NCI-H187 (cell line): ENCODE measurements at regions not wholly inside any gene's neighbourhood (a gene's known extent, or its start where the extent isn't known, plus 50 kb on each side); places are given as distances from the start of the nearest gene placed in this dataset.
"Not testable (repeated sequence)": the region's sequence is repeated elsewhere in the genome, so short reads cannot be mapped to it uniquely, and the experiment has no call there.

ENCODE experiments used
- DNase-seq, 2 experiments: peaks; one replicate each; lab custom pipeline; 2025; lab: John Stamatoyannopoulos, UW

DNA sequence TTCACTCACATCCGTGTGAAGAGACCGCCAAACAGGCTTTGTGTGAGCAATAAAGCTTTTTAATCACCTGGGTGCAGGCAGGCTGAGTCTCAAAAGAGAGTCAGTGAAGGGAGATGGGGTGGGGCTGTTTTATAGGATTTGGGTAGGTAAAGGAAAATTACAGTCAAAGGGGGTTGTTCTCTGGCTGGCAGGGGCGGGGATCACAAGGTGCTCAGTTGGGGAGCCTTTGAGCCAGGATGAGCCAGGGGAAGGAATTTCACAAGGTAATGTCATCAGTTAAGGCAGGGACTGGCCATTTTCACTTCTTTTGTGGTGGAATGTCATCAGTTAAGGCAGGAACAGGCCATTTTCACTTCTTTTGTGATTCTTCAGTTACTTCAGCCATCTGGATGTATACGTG lies 210.3 kb upstream of the ELL2 start:
- not testable (repeated sequence) for DNase-seq

GRCh38 chr5:96170481-96171125 lies 209.0 kb upstream of the ELL2 start:
- DNase-seq: not testable (repeated sequence)

DNA sequence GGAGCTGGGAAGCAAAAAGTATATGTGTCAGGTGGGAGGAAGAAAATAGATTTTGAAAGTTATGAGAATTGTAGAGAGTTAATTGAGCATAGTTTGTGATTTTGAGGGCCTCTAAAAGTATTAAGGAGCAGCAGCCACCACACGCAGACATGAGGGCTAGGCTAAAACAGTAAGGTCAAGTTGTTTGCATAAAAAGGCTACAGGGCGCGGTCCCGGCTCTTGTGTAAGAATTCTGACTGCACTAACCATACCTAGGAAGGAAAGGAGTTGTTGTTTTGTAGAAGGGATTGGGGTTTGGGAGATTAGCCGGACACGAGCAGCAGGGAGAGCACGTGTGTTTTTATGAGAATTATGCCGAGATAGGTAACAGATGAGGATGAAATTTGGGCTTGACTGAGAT lies 207.2 kb upstream of the ELL2 start:
- not testable (repeated sequence) for DNase-seq

- DNase-seq: no peak
Measured at GRCh38 chr5:96159043-96159442, 197.4 kb upstream of the ELL2 start.

- DNase-seq: no peak
Measured at GRCh38 chr5:96157841-96158291, 196.2 kb upstream of the ELL2 start.

GRCh38 chr5:96157077-96157780 lies 195.6 kb upstream of the ELL2 start:
- no peak for DNase-seq

DNA sequence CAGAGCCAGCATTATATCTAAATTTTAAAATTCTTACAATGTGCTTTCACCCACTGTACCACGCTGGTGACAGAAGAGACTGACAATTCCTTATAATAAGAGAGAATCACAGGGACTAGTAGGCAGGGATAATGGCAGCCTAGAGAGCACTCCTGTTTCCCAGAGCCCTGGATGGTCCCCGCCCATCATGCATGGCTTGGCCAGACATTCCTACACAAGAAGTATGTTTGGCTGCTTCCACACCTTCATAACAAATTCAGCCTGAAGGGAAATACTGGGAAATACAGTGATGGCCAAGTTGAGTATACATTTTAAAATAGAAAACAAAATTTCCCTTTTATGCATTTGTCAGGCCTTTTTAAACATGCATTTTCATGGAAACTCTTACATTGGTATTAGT lies 193.5 kb upstream of the ELL2 start:
- DNase-seq: no peak

- no peak for DNase-seq
Measured at GRCh38 chr5:96151891-96152290, 190.2 kb upstream of the ELL2 start.

DNA sequence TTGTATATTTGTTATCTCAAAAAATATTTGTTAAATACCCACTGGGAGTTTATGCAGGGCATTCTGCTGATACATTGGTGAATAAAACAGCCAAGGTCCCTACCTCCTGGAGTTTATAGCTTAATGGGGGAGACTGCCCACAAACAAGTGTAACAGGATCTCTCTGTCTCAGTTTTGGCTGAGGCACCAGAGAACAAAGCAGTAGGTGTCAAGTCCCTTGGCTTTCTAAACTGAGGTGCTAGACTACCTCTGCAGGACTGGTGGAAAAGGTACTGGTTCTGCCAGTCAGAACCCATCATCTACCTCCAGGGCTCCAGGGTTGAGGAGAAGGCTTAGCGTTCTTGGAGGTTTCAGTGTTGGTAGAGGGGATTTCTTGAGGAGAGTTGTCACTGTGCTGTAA lies 188.4 kb upstream of the ELL2 start:
- DNase-seq: no peak

GRCh38 chr5:96149546-96149945 lies 187.9 kb upstream of the ELL2 start:
- DNase-seq: no peak

- DNase-seq: no peak
Measured at GRCh38 chr5:96149021-96149420, 187.4 kb upstream of the ELL2 start.

DNA sequence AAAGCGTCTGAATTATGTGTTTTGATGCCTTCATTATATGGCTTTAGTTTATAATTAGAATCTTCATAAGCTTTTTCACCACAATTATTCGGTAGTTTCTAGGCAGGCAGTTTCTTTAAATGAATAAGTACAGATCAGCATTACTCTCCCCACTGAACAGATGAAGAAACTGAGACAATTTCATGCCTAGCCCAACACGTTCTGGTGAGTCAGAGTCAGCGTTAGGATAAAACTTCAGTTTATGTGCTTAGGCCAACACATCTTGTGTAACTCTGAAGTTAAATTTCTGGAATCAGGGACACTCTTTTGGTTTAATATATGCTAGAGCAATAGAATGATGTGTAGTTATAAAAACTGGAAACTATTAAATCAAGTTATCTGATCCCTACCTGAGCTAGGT lies 186.7 kb upstream of the ELL2 start:
- DNase-seq: no peak

DNA sequence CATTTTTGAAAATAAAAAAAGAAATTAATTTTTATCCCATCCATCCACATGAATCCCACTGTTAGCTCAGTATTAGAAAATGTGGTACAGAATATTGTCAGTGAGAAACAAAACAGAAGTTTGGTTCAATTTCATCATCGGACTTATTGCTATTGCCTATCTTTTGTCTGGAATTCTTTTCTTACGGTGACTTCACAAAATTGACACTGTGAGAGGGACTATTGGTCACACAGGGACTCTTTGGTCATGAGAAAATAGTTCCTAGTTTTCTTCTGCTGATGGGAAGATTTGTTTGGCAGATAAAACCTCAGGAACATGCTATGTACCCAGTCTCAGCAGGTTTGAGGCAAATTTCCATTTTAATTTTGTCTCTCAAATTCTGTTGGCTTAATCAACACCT lies 186.2 kb upstream of the ELL2 start:
- no peak for DNase-seq

DNA sequence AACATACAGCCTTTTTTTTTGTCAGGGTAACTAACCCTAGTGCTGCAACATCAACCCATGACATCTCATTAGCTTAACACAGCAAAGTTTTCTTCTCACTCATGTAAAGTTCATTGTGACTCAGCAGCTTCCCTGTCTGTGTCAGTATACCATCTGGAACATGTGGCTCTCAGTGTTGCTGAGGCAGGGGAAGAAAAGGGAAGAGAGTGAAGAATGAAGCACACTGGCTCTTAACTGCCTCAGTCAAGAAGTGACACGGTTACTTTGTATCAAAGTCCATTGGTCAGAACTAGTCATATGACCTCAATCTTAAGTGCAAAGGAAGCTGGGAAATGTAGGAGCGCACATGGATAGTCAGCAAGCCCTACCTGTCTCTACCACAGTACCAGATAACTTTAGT lies 185.0 kb upstream of the ELL2 start:
- DNase-seq: no peak

DNA sequence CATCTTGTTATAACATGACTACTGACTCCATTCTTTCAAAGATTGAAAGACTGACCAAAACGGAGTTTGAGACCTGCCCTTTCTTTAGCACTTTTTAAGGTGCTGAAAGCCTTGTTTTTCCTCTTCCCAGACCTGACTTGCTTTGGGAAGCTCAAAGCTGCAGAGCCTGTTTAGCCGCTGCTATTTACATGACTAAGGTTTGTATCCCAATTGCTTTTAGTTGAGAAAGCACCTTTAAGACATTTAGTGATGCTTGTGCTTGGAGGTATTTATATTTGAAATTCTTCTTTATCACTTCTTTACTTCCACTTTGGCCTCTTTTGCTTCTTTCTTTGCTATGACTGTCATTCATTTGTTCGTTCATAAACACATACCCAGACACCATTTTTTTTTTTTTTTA lies 182.6 kb upstream of the ELL2 start:
- DNase-seq: no peak

DNA sequence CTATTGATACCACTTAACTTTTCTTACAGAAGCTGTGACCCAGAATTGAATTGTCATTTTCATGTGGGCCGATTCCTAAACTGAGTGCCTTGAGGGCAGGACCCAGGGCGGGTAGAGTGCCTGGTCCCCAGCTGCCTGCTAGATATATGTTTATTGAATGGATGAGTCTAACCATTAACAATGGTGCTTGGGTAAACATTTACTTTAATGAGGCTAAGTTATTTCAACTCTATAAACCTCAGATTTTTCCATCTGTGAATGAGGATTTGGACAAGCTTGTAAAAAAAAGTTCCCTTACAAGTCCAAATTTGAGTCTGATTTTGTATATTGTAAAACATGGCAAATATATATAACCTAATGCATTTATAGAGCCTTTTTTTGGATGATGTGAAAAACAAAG lies 181.8 kb upstream of the ELL2 start:
- no peak for DNase-seq

DNA sequence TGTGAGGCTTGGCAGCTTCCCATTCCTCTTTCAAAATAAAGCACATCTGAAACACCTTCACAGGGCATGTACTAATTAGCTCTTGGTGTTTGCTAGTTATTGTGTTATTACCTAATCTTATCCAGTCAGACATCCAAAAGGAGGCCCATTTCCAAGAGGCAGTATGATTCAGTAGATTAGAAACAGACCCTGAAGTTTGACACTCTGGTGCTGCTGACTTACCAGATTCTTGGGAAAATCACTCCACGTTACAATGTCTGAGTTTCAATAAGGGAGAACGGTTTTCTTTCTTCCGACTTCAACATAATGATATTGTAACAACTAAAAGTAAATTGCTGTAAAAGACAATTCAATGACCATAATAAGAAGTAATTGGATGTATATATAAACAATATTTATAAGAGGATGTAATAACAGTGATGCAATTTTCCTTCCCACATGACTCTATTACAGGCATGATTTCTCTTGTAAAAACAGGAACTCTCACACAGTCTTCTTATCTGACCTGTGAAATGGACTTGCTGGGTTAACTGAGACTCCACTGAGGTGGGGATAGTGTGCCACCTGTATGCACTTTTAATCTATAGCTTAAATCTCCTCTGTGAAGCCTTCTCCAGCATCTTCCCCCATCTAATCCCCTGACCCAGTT lies 181.3 kb upstream of the ELL2 start:
- DNase-seq: no peak

DNA sequence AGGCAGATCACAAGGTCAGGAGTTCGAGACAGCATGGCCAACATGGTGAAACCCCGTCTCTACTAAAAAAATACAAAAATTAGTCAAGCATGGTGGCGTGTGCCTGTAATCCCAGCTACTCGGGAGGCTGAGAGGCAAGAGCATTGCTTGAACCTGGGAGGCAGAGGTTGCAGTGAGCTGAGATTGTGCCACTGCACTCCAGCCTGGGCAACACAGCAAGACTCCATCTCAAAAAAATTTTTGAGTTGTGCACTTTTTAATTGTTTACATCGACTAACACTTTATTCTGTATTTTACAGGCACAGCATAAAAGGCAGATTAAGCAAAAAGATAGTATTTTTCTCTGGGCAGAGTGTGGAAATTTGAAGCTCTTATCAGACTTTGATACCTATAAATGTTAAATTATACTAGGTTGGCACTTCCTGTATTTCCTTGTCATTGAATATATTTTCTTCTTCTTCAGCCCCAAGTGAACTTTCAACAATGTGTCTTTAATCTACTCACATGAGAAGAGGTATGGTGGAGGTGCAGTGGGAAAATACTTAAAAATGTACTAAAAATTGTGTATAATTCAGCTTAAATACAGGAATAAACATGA lies 180.6 kb upstream of the ELL2 start:
- DNase-seq: no peak

- DNase-seq: no peak
Measured at GRCh38 chr5:96141749-96142148, 180.1 kb upstream of the ELL2 start.

- no peak for DNase-seq
Measured at GRCh38 chr5:96140496-96140895, 178.8 kb upstream of the ELL2 start.

GRCh38 chr5:96140084-96140483 lies 178.4 kb upstream of the ELL2 start:
- no peak for DNase-seq

DNA sequence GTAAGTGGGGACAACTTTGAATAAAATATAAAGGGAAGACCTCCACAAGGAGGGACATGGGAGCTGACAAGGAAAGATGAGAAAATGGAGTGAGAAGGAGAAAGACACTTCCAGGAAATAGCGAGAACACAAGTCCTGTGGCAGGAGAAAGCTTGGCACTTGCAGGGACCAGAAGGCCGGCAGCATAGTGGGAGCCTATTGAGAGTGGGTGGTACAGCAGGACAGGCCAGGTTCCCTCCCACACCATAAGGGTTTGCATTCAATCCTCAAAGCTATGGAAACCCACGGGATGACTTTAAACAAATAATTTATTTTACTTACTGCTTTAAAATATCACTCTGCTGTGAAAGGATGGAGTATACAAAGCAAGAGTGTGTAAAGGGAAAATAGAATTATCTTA lies 173.2 kb upstream of the ELL2 start:
- DNase-seq: no peak
